ENCODE measurements at regions not wholly inside any gene's neighbourhood (a gene's known extent, or its start where the extent isn't known, plus 50 kb on each side); places are given as distances from the start of the nearest gene placed in this dataset.

DNA sequence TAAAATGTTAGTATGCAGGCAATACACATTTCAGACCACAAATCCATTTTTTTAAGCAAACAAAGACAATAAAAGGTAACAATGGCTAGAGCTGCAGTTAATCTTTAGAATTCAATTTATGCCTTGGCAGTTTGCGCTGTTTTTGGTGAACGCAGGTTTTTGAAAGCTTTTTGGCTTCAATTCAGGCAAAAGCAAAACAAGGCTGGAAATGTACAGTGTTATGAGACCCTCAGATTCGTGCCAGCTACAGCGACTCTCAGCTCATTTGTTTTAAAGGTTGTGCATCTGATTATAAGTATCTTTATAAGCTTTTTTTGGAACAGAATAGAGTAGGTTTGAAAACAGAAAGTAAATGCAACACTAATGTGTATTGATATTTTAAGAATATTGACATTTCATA is 63.6 kb upstream of the SOX1 start:
- no peak for DNase-seq

DNA sequence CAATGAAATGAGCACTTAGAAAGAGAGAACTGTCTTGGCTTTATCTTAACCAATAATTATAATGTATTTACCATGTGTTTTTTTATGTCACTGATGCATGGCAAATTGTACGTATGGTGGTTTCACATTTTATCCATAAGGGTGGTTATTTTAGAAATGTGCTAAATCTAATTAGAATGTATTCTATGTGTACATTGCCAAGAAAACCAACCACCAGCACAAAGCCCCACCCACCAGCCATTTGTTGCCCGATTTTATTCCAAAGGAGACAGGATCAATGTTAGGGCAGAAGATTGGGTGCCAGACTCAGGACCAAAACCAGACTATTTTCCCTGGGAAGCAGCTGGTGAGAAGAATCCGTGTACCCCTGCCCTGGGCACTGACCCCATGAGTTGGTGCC is 63.0 kb upstream of the SOX1 start:
- DNase-seq = no peak

- DNase-seq = no peak
Measured at GRCh38 chr13:112005925-112006324, 61.0 kb upstream of the SOX1 start.

- no peak for DNase-seq
Measured at GRCh38 chr13:112007191-112007590, 59.8 kb upstream of the SOX1 start.

DNA sequence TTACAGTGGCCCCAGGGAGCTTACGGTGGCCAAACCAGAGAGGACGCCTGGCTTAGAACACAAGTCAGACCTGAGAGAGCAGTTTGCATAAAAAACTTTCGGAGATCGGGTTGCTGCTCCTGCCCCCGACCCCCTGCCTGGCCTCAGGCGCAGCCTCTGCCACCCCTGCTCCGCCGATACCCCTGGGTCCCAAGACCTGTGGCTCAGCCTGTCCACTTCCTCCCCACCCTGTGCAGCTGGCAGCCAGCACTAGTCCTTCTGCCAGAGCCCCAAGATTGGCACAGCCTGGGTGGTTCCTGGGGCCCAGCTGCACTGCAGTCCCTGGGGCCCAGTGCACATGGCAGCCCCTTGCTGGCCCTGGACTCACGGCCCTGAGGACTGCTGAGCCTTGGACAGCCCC is 56.2 kb upstream of the SOX1 start:
- DNase-seq = no peak

- no peak for DNase-seq
Measured at GRCh38 chr13:112012016-112012704, 54.8 kb upstream of the SOX1 start.

DNA sequence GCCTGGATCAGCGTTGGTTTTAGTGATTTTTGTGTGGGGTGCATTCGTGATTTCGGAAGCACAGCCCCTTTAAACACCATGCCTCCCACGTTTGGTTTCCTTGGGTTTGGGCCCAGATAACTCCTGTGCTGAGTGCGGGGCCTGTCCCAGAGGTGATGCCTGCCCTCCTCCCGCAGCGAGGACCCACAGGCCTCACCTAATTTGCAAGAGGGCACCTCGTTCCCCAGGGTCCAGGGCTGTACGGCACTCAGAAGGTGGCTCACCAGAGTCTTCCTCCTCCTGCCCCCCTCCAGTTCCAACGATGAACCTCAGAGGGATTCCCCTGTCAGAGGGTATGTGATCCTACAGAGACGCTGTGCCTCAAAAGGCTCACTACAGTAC is 54.3 kb upstream of the SOX1 start:
- DNase-seq = no peak

GRCh38 chr13:112013665-112014064 is 53.3 kb upstream of the SOX1 start:
- DNase-seq = no peak

DNA sequence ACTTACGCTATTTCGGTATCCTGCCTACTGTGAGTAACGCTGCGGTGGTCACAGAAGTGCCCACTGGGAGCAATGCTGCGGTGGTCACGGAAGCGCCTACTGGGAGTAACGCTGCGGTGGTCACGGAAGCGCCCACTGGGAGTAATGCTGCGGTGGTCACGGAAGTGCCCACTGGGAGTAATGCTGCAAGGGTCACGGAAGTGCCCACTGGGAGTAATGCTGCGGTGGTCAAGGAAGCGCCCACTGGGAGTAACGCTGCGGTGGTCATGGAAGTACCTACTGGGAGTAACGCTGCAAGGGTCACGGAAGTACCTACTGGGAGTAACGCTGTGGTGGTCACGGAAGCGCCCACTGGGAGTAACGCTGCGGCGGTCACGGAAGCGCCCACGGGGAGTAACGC is 52.1 kb upstream of the SOX1 start:
- no peak for DNase-seq
